ENCODE measurements at regions not wholly inside any gene's neighbourhood (a gene's known extent, or its start where the extent isn't known, plus 50 kb on each side); places are given as distances from the start of the nearest gene placed in this dataset.

DNA sequence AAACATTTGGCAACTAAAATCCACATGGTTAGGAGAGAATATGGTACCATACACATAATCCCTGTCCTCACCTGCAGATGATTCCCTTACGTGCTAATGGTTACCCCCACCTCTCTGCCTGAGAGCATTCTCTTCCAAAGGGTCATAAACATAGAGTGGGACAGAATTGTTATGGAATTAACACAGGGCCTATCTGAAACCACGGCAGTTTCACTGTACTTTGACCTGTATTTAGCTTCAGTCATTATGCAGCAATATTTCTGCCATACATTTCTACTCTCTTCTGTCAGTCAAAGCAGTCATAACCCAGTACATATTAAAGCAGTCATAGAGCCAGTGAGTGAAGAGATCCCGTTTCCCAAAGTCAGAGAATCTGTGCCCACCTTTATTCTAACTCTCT, 1128.9 kb upstream of the NXPH2 start:
- no peak overlapping the region for H3K27ac ChIP-seq (ENCODE audit: low read length)
- H3K79me2 ChIP-seq (replicated peaks; ENCODE audit: insufficient read depth, low read length): no peaks in the 10 kb centered on the region
- H3K9ac ChIP-seq (ENCODE audit: low read length): no peak overlapping the region
- H3K4me3 ChIP-seq (ENCODE audit: low read length): no peak overlapping the region
- TF ChIP-seq TAF1 (IDR thresholded peaks at IDR 0.05; ENCODE audit: low read depth) (no peak), RAD21 (conservative IDR thresholded peaks at IDR 0.05) (no peak), EZH2 (IDR thresholded peaks at IDR 0.05; ENCODE audit: borderline replicate concordance, insufficient read depth, low read length, poor library complexity, severe bottlenecking) (no peak), SMC3 (conservative IDR thresholded peaks at IDR 0.05; ENCODE audit: poor library complexity) (no peak), POLR2AphosphoS5 (IDR thresholded peaks at IDR 0.05) (no peak), EP300 (conservative IDR thresholded peaks at IDR 0.05; ENCODE audit: poor library complexity, severe bottlenecking) (no peak), MXI1 (conservative IDR thresholded peaks at IDR 0.05; ENCODE audit: poor library complexity, severe bottlenecking) (no peak)
- TF ChIP-seq, protein P1, sequence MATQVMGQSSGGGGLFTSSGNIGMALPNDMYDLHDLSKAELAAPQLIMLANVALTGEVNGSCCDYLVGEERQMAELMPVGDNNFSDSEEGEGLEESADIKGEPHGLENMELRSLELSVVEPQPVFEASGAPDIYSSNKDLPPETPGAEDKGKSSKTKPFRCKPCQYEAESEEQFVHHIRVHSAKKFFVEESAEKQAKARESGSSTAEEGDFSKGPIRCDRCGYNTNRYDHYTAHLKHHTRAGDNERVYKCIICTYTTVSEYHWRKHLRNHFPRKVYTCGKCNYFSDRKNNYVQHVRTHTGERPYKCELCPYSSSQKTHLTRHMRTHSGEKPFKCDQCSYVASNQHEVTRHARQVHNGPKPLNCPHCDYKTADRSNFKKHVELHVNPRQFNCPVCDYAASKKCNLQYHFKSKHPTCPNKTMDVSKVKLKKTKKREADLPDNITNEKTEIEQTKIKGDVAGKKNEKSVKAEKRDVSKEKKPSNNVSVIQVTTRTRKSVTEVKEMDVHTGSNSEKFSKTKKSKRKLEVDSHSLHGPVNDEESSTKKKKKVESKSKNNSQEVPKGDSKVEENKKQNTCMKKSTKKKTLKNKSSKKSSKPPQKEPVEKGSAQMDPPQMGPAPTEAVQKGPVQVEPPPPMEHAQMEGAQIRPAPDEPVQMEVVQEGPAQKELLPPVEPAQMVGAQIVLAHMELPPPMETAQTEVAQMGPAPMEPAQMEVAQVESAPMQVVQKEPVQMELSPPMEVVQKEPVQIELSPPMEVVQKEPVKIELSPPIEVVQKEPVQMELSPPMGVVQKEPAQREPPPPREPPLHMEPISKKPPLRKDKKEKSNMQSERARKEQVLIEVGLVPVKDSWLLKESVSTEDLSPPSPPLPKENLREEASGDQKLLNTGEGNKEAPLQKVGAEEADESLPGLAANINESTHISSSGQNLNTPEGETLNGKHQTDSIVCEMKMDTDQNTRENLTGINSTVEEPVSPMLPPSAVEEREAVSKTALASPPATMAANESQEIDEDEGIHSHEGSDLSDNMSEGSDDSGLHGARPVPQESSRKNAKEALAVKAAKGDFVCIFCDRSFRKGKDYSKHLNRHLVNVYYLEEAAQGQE (IDR thresholded peaks at IDR 0.05; ENCODE audit: borderline replicate concordance): no peak
- TF ChIP-seq, protein P2, sequence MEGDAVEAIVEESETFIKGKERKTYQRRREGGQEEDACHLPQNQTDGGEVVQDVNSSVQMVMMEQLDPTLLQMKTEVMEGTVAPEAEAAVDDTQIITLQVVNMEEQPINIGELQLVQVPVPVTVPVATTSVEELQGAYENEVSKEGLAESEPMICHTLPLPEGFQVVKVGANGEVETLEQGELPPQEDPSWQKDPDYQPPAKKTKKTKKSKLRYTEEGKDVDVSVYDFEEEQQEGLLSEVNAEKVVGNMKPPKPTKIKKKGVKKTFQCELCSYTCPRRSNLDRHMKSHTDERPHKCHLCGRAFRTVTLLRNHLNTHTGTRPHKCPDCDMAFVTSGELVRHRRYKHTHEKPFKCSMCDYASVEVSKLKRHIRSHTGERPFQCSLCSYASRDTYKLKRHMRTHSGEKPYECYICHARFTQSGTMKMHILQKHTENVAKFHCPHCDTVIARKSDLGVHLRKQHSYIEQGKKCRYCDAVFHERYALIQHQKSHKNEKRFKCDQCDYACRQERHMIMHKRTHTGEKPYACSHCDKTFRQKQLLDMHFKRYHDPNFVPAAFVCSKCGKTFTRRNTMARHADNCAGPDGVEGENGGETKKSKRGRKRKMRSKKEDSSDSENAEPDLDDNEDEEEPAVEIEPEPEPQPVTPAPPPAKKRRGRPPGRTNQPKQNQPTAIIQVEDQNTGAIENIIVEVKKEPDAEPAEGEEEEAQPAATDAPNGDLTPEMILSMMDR (IDR thresholded peaks at IDR 0.05; ENCODE audit: poor library complexity, severe bottlenecking): no peak
- no peaks in the 10 kb centered on the region for H3K9me3 ChIP-seq (ENCODE audit: low read length)
- H3K9me2 ChIP-seq (ENCODE audit: insufficient read depth, low read length): no peaks in the 10 kb centered on the region
- no peak overlapping the region for H2AFZ ChIP-seq (ENCODE audit: low read depth, low read length)
- H3K27me3 ChIP-seq (ENCODE audit: insufficient read depth, low read depth, low read length): no peaks in the 10 kb centered on the region
- no peaks in the 10 kb centered on the region for H4K20me1 ChIP-seq (ENCODE audit: insufficient read depth)
- H3F3A ChIP-seq (ENCODE audit: insufficient read depth, low read length, poor library complexity, severe bottlenecking): no peaks in the 10 kb centered on the region
- no peaks in the 10 kb centered on the region for H3K36me3 ChIP-seq (ENCODE audit: insufficient read depth, low read length)
- H3K4me2 ChIP-seq (ENCODE audit: low read length): no peak overlapping the region

DNA sequence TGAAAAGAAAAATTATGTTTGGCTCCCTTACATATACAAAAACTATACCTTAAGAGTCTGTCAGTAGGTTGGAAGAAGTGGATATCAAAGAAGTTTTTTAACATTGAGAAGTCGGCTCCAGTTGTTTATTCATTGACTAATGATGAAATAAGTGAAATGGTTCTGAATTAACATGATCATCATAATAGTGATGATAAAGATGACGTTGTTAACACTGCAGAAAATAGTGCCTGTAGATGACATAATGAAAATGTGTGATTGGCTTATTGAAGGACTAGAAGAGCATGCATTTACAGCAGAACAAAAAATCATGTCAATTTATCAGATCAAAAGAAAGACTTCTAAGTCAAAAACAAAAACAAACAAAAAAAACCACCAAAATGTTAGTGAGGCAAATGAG, 1125.4 kb upstream of the NXPH2 start:
- H4K20me1 ChIP-seq (ENCODE audit: insufficient read depth): no peaks in the 10 kb centered on the region
- H3K9me3 ChIP-seq (ENCODE audit: low read length): no peaks in the 10 kb centered on the region
- no peaks in the 10 kb centered on the region for H3F3A ChIP-seq (ENCODE audit: insufficient read depth, low read length, poor library complexity, severe bottlenecking)
- H3K27ac ChIP-seq (ENCODE audit: low read length): no peak overlapping the region
- H3K27me3 ChIP-seq (ENCODE audit: insufficient read depth, low read depth, low read length): no peaks in the 10 kb centered on the region
- no peak overlapping the region for H3K4me2 ChIP-seq (ENCODE audit: low read length)
- no peak overlapping the region for H3K4me3 ChIP-seq (ENCODE audit: low read length)
- H2AFZ ChIP-seq (ENCODE audit: low read depth, low read length): no peak overlapping the region
- H3K9me2 ChIP-seq (ENCODE audit: insufficient read depth, low read length): no peaks in the 10 kb centered on the region
- TF ChIP-seq TAF1 (IDR thresholded peaks at IDR 0.05; ENCODE audit: low read depth) (no peak), MXI1 (conservative IDR thresholded peaks at IDR 0.05; ENCODE audit: poor library complexity, severe bottlenecking) (no peak), EP300 (conservative IDR thresholded peaks at IDR 0.05; ENCODE audit: poor library complexity, severe bottlenecking) (no peak), EZH2 (IDR thresholded peaks at IDR 0.05; ENCODE audit: borderline replicate concordance, insufficient read depth, low read length, poor library complexity, severe bottlenecking) (no peak), RAD21 (conservative IDR thresholded peaks at IDR 0.05) (no peak), POLR2AphosphoS5 (IDR thresholded peaks at IDR 0.05) (no peak), SMC3 (conservative IDR thresholded peaks at IDR 0.05; ENCODE audit: poor library complexity) (no peak)
- TF ChIP-seq, protein P1 (IDR thresholded peaks at IDR 0.05; ENCODE audit: borderline replicate concordance): no peak
- TF ChIP-seq, protein P2 (IDR thresholded peaks at IDR 0.05; ENCODE audit: poor library complexity, severe bottlenecking): no peak
- H3K9ac ChIP-seq (ENCODE audit: low read length): no peak overlapping the region
- no peaks in the 10 kb centered on the region for H3K79me2 ChIP-seq (replicated peaks; ENCODE audit: insufficient read depth, low read length)
- no peaks in the 10 kb centered on the region for H3K36me3 ChIP-seq (ENCODE audit: insufficient read depth, low read length)
